ENCODE measurements at regions not wholly inside any gene's neighbourhood (a gene's known extent, or its start where the extent isn't known, plus 50 kb on each side); places are given as distances from the start of the nearest gene placed in this dataset.

- TF ChIP-seq POLR2A (IDR thresholded peaks at IDR 0.05) (no peak), CTCF (IDR thresholded peaks at IDR 0.05 in 4 of 5, conservative IDR thresholded peaks at IDR 0.05 in 1 of 5) (no peak)
These were observed 291.8 kb downstream of the MIAT start for GRCh38 chr22:26949193-26949592.

Data from gastrocnemius medialis (tissue), 4 donors.